Keratinocyte (primary cell): ENCODE measurements at regions not wholly inside any gene's neighbourhood (a gene's known extent, or its start where the extent isn't known, plus 50 kb on each side); places are given as distances from the start of the nearest gene placed in this dataset.

ENCODE experiments used
- DNase-seq: peaks from one replicate; pipeline ENCODE4 v3.0.0-alpha.2; 2011; ENCODE audit warnings: low read depth, missing footprints, low spot score
- FAIRE-seq: peaks from 2 replicates; lab custom pipeline; 2011; peaks lifted over from hg19 to GRCh38; lab: Jason Lieb, UNC
- H2AFZ ChIP-seq: 2 replicates; pipeline ENCODE4 v1.6.0; 2012; ENCODE audit warnings: low read length, control low read depth, inconsistent platforms; ENCODE audit not compliant: control insufficient read depth
- H3K27ac ChIP-seq: 2 replicates; pipeline ENCODE4 v1.5.1; 2011; ENCODE audit warnings: low read length; ENCODE audit not compliant: control insufficient read depth, insufficient read depth
- H3K27me3 ChIP-seq: 3 replicates; pipeline ENCODE4 v1.6.0; 2011; ENCODE audit warnings: low read length; ENCODE audit not compliant: control insufficient read depth, insufficient read depth; ENCODE audit errors: extremely low read depth
- H3K36me3 ChIP-seq, 2 experiments: 2 replicates in 1 of 2; 3 replicates in 1 of 2; pipeline ENCODE4 v1.5.1; 2011; ENCODE audit warnings: low read length in 2 of 2, mild to moderate bottlenecking in 1 of 2; ENCODE audit not compliant: control insufficient read depth in 2 of 2, insufficient read depth in 2 of 2; ENCODE audit errors: extremely low read depth in 1 of 2
- H3K4me1 ChIP-seq: 3 replicates; pipeline ENCODE4 v1.5.1; 2011; ENCODE audit warnings: low read length; ENCODE audit not compliant: control insufficient read depth, insufficient read depth; ENCODE audit errors: extremely low read depth
- H3K4me2 ChIP-seq: 3 replicates; pipeline ENCODE4 v1.6.0; 2011; ENCODE audit warnings: low read depth, low read length; ENCODE audit not compliant: control insufficient read depth, insufficient read depth; ENCODE audit errors: extremely low read depth
- H3K4me3 ChIP-seq, 3 experiments: fragments of 200-600 bp in 1 of 3; sonication (generic) in 1 of 3; 2 replicates in 2 of 3; 3 replicates in 1 of 3; pipeline ENCODE4 v1.5.1; 2011 to 2016; ENCODE audit warnings: low read length in 3 of 3, mild to moderate bottlenecking in 3 of 3, control low read depth in 2 of 3, inconsistent platforms in 1 of 3, low read depth in 1 of 3, mixed read lengths in 1 of 3, mixed run types in 1 of 3, moderate library complexity in 1 of 3; ENCODE audit not compliant: control insufficient read depth in 2 of 3, insufficient read depth in 2 of 3; ENCODE audit errors: extremely low read depth in 1 of 3
- H3K79me2 ChIP-seq: 2 replicates; pipeline ENCODE4 v1.6.0; 2012; ENCODE audit warnings: low read length; ENCODE audit not compliant: control insufficient read depth, insufficient read depth
- H3K9ac ChIP-seq: 3 replicates; pipeline ENCODE4 v1.6.0; 2011; ENCODE audit warnings: low read length; ENCODE audit not compliant: control insufficient read depth, insufficient read depth; ENCODE audit errors: extremely low read depth
- H3K9me1 ChIP-seq: 3 replicates; pipeline ENCODE4 v1.6.0; 2011; ENCODE audit warnings: low read length; ENCODE audit not compliant: control insufficient read depth, insufficient read depth; ENCODE audit errors: extremely low read depth
- H3K9me3 ChIP-seq: 2 replicates; pipeline ENCODE4 v1.5.1; 2012; ENCODE audit warnings: low read depth, low read length; ENCODE audit not compliant: control insufficient read depth
- H4K20me1 ChIP-seq: 3 replicates; pipeline ENCODE4 v1.6.0; 2011; ENCODE audit warnings: low read length; ENCODE audit not compliant: control insufficient read depth, insufficient read depth; ENCODE audit errors: extremely low read depth
- EZH2 ChIP-seq: IDR thresholded peaks from one replicate; pipeline ENCODE4 v1.6.1; 2012; ENCODE audit warnings: inconsistent platforms, mild to moderate bottlenecking, low read length, moderate library complexity
- dilution Hi-C: fragments of 300-500 bp; cut with MboI; formaldehyde crosslinking; loops from one replicate; pipeline ENCODE4 v1.7.0; 2020; ENCODE audit warnings: low sequenced_read_pairs; ENCODE audit not compliant: extremely low pct_ligation_motif_present
- TF ChIP-seq, protein P1 (sequence below), 3 experiments: IDR thresholded peaks in 1 of 3; conservative IDR thresholded peaks in 1 of 3; optimal IDR thresholded peaks in 1 of 3; 2 replicates in 2 of 3; 3 replicates in 1 of 3; pipeline versions ENCODE3 to v1.5.1; 2011; ENCODE audit warnings: low read length in 3 of 3, mild to moderate bottlenecking in 3 of 3, moderate library complexity in 2 of 3, control low read depth in 1 of 3, inconsistent platforms in 1 of 3; ENCODE audit not compliant: insufficient read depth in 2 of 3; ENCODE audit errors: extremely low read depth in 1 of 3

DNA sequence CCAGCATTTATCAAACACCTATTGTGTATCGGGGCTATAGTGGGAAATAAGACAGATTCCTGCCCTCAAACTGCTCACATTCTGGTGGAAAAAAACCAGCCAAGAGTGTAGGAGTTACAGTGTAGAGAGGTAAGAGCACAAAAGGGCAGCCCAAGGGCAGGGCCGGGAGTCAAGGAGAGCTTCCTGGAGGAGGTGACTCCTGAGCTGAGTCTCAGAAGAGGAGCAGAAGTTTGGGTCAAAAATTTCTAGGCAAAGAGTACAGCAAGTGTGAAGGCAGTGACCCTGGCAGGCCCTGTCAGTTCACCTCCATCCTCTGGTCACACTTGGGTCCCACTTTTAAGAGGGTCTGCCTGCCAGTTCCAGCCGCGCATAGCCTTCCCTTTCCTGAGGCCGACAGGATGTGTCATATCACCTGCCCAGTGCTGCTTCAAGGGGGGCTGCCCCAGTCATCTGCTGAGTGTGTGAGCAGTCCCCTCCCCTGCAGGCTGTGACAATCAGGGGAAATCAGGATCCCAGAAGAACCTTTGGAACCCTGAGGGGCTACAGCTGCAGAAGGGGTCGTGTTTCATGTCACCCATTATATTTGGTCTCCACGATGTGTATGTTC is 118.4 kb downstream of the GLI2 start:
- Histone ChIP-seq H3K27me3 (no peaks in the 10 kb centered on the region), H3K9me3 (no peaks in the 10 kb centered on the region), H3K4me1 (no peaks in the 10 kb centered on the region), H3K9ac (no peak overlapping the region), H3K9me1 (no peaks in the 10 kb centered on the region), H3K36me3 (no peaks in the 10 kb centered on the region), H3K4me3 (no peak overlapping the region), H4K20me1 (no peaks in the 10 kb centered on the region), H3K4me2 (no peak overlapping the region), H3K27ac (no peak overlapping the region), H3K79me2 (no peaks in the 10 kb centered on the region), H2AFZ (no peak overlapping the region)
- TF ChIP-seq, protein P1, sequence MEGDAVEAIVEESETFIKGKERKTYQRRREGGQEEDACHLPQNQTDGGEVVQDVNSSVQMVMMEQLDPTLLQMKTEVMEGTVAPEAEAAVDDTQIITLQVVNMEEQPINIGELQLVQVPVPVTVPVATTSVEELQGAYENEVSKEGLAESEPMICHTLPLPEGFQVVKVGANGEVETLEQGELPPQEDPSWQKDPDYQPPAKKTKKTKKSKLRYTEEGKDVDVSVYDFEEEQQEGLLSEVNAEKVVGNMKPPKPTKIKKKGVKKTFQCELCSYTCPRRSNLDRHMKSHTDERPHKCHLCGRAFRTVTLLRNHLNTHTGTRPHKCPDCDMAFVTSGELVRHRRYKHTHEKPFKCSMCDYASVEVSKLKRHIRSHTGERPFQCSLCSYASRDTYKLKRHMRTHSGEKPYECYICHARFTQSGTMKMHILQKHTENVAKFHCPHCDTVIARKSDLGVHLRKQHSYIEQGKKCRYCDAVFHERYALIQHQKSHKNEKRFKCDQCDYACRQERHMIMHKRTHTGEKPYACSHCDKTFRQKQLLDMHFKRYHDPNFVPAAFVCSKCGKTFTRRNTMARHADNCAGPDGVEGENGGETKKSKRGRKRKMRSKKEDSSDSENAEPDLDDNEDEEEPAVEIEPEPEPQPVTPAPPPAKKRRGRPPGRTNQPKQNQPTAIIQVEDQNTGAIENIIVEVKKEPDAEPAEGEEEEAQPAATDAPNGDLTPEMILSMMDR (optimal IDR thresholded peaks at IDR 0.05 in 1 of 3, IDR thresholded peaks at IDR 0.05 in 1 of 3, conservative IDR thresholded peaks at IDR 0.05 in 1 of 3; ENCODE audit: extremely low read depth in 1 of 3, insufficient read depth in 2 of 3, low read length in 3 of 3): no peak
- no peak for TF ChIP-seq EZH2
- FAIRE-seq (no peak), DNase-seq (no peak)
- dilution Hi-C loops: no loop called here

DNA sequence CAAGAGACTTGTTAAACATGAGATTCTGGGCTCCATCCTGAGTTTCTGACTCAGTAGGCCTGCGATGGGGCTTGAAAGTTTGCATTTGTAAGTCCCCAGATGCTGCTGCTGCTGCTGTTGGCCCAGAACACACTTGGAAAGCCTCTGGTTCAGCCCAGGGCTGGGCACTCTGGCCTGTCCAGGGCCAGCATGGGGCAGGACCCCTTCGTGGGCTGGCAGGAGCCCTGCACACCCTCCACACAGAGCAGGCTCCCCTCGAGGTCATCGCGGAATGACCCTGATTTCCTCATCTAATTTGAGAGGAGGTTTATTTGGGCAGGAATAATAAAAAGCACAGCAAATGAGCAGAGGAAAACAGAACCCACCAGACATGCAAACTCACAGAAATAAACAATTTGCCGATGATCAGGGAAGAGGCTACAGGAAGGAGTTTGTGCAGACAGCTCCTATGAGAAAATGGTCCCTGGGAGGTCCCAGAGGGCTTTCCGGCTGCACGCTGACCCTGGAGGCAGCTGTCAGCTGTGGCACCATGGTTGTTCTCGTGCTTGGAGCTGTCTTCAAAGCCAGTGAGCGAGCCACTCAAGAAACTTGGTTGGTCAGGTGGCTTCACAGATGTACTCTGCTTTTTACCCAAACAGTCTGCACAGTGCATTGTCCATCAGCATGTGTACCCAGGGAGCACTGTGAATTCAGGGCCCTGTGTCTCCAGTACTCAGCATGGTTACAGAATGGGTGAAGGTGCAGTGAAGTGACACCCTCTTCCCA is 119.3 kb downstream of the GLI2 start:
- Histone ChIP-seq H3K79me2 (no peaks in the 10 kb centered on the region), H4K20me1 (no peaks in the 10 kb centered on the region), H3K27me3 (no peaks in the 10 kb centered on the region), H3K4me1 (no peaks in the 10 kb centered on the region), H3K9me1 (no peaks in the 10 kb centered on the region), H3K9me3 (no peaks in the 10 kb centered on the region), H3K27ac (no peak overlapping the region), H3K36me3 (no peaks in the 10 kb centered on the region), H3K9ac (no peak overlapping the region), H3K4me2 (no peak overlapping the region), H2AFZ (no peak overlapping the region), H3K4me3 (no peak overlapping the region)
- no peak for FAIRE-seq
- TF ChIP-seq EZH2: no peak
- TF ChIP-seq, protein P1 (optimal IDR thresholded peaks at IDR 0.05 in 1 of 3, IDR thresholded peaks at IDR 0.05 in 1 of 3, conservative IDR thresholded peaks at IDR 0.05 in 1 of 3; ENCODE audit: extremely low read depth in 1 of 3, insufficient read depth in 2 of 3, low read length in 3 of 3): no peak
- dilution Hi-C loops: no loop called here
- DNase-seq: no peak
